ENCODE measurements at regions not wholly inside any gene's neighbourhood (a gene's known extent, or its start where the extent isn't known, plus 50 kb on each side); places are given as distances from the start of the nearest gene placed in this dataset.

DNA sequence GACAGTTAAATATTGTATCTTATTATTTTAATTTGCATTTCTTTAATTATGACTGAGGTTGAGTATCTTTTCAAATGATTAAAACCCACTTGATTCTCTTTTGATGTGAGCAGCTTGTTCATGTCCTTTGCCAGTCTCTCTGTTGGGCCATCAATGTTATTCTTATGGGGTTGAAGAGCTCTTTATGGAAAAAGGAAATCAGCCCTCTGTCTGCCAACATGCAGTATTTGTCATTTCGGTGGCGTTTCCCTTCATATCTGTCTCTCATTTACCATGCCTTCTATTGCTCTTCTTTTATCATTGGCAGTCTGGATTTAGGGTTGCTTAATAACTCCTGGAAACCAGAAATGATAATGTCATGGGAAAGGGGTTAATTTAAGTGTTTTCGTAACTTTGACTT lies 340.7 kb upstream of the DNAJC19 start:
- TF ChIP-seq, protein P1, sequence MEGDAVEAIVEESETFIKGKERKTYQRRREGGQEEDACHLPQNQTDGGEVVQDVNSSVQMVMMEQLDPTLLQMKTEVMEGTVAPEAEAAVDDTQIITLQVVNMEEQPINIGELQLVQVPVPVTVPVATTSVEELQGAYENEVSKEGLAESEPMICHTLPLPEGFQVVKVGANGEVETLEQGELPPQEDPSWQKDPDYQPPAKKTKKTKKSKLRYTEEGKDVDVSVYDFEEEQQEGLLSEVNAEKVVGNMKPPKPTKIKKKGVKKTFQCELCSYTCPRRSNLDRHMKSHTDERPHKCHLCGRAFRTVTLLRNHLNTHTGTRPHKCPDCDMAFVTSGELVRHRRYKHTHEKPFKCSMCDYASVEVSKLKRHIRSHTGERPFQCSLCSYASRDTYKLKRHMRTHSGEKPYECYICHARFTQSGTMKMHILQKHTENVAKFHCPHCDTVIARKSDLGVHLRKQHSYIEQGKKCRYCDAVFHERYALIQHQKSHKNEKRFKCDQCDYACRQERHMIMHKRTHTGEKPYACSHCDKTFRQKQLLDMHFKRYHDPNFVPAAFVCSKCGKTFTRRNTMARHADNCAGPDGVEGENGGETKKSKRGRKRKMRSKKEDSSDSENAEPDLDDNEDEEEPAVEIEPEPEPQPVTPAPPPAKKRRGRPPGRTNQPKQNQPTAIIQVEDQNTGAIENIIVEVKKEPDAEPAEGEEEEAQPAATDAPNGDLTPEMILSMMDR (IDR thresholded peaks at IDR 0.05; ENCODE audit: control extremely low read depth in 1 of 3, insufficient read depth in 1 of 3, low read depth in 1 of 3, low read length in 3 of 3) = no peak
- no peak for TF ChIP-seq RFX5 (IDR thresholded peaks at IDR 0.05; ENCODE audit: borderline replicate concordance, low read depth, low read length)
- TF ChIP-seq EZH2 (IDR thresholded peaks at IDR 0.05; ENCODE audit: low read depth, low read length, severe bottlenecking) = no peak
